ENCODE measurements at regions not wholly inside any gene's neighbourhood (a gene's known extent, or its start where the extent isn't known, plus 50 kb on each side); places are given as distances from the start of the nearest gene placed in this dataset.
"Not testable (repeated sequence)": the region's sequence is repeated elsewhere in the genome, so short reads cannot be mapped to it uniquely, and the experiment has no call there.

- no peaks in the 10 kb centered on the region for H3K9me3 ChIP-seq (ENCODE audit: control insufficient read depth in 2 of 2, insufficient read depth in 1 of 2, low read depth in 1 of 2, low read length in 1 of 2)
- WGBS, 3 donors, result 12 to 52% (median 22%) methylated on average over 4 of the region's 4 CpGs
- H3K27ac ChIP-seq (ENCODE audit: low read depth in 1 of 3, low read length in 2 of 3), result peak overlapping the region in 1 of 3 donors; percentile 7
- peak; percentile 76 for FAIRE-seq
- DNase-seq, result peak; percentile 75 to 76
- H3K4me3 ChIP-seq (ENCODE audit: low read depth in 1 of 3, low read length in 3 of 3), result peak overlapping the region in 1 of 3 donors; percentile 1
- no peaks in the 10 kb centered on the region for H3K36me3 ChIP-seq (ENCODE audit: control insufficient read depth in 3 of 3, insufficient read depth in 2 of 3, low read depth in 1 of 3, low read length in 3 of 3)
- peaks cover 0 to 6% (median 3%) of the 10 kb centered on the region in 3 donors for H3K4me1 ChIP-seq (ENCODE audit: control insufficient read depth in 3 of 3, insufficient read depth in 2 of 3, low read depth in 1 of 3, low read length in 2 of 3)
- H3K27me3 ChIP-seq (ENCODE audit: control insufficient read depth in 3 of 3, insufficient read depth in 3 of 3, low read length in 3 of 3), result no peaks in the 10 kb centered on the region
Measured at GRCh38 chr7:81155654-81156373, 237.0 kb upstream of the SEMA3C start.

DNA sequence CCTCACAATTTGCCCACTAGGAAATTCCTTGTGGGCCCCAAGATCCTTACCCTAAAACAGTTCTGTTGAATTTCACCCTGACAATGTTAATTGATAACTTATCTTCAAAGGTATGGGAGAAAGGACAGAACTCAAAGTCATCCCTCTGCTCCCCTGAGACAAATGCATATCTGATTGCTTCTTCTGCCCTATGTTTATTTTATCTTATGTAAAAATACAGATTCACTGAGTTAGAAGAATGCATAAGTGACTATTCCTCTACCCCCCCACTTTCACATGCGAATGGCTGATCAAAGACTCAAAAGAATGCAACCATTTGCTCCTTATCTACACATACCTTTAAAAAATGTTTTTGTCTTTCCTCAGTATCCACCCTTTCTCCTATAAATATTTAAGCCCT is 235.7 kb upstream of the SEMA3C start:
- Histone ChIP-seq H3K27me3 (ENCODE audit: control insufficient read depth in 3 of 3, insufficient read depth in 3 of 3, low read length in 3 of 3) (no peaks in the 10 kb centered on the region), H3K27ac (ENCODE audit: low read depth in 1 of 3, low read length in 2 of 3) (no peak overlapping the region), H3K9me3 (ENCODE audit: control insufficient read depth in 2 of 2, insufficient read depth in 1 of 2, low read depth in 1 of 2, low read length in 1 of 2) (no peaks in the 10 kb centered on the region), H3K4me1 (ENCODE audit: control insufficient read depth in 3 of 3, insufficient read depth in 2 of 3, low read depth in 1 of 3, low read length in 2 of 3) (peaks cover 0 to 6% (median 3%) of the 10 kb centered on the region in 3 donors), H3K36me3 (ENCODE audit: control insufficient read depth in 3 of 3, insufficient read depth in 2 of 3, low read depth in 1 of 3, low read length in 3 of 3) (no peaks in the 10 kb centered on the region), H3K4me3 (ENCODE audit: low read depth in 1 of 3, low read length in 3 of 3) (no peak overlapping the region)
- WGBS, 3 donors, result 71 to 79% (median 75%) methylated on average over 1 of the region's 1 CpG
- FAIRE-seq, result no peak
- DNase-seq, result no peak

DNA sequence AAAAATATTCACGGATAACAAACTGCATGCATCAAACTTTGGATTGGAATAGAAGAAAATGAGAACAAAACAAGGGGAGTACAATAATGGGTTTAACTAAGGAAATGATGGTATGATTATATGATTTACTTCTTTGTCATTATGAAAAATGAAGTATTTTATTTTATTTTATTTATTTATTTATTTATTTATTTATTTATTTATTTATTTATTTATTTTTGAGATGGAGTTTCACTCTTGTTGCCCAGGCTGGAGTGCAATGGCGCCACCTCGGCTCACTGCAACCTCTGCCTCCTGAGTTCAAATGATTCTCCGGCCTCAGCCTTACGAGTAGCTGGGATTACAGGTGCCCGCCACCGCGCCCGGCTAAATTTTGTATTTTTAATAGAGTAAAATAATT is 234.1 kb upstream of the SEMA3C start:
- not testable (repeated sequence) for DNase-seq; H3K9me3 ChIP-seq (ENCODE audit: control insufficient read depth in 2 of 2, insufficient read depth in 1 of 2, low read depth in 1 of 2, low read length in 1 of 2); H3K27ac ChIP-seq (ENCODE audit: low read depth in 1 of 3, low read length in 2 of 3); H3K4me1 ChIP-seq (ENCODE audit: control insufficient read depth in 3 of 3, insufficient read depth in 2 of 3, low read depth in 1 of 3, low read length in 2 of 3); FAIRE-seq; H3K4me3 ChIP-seq (ENCODE audit: low read depth in 1 of 3, low read length in 3 of 3); H3K27me3 ChIP-seq (ENCODE audit: control insufficient read depth in 3 of 3, insufficient read depth in 3 of 3, low read length in 3 of 3); H3K36me3 ChIP-seq (ENCODE audit: control insufficient read depth in 3 of 3, insufficient read depth in 2 of 3, low read depth in 1 of 3, low read length in 3 of 3)
- WGBS, 3 donors, result 94 to 97% (median 97%) methylated on average over 9 of the region's 9 CpGs

DNA sequence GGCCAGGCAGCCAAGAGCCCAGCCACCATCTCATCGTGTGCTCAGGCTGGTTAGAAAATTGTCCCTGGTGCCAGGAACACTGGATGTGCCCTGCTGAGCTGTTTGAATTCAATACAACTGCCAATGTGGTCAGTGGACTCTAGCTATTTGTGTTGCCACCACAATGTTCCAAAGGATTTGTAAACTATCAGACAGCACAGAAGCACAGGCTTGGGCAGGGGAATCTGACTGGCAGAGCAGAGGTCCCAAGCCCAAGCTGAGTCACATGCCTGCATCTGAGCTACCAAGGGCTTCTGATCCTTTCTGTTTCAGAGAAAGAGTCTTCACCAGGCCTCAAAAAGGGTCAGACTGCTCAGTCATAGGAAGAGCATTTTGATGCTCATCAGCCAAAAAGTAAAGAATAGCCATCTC is 232.1 kb upstream of the SEMA3C start:
- Histone ChIP-seq H3K9me3 (ENCODE audit: control insufficient read depth in 2 of 2, insufficient read depth in 1 of 2, low read depth in 1 of 2, low read length in 1 of 2) (no peaks in the 10 kb centered on the region), H3K27ac (ENCODE audit: low read depth in 1 of 3, low read length in 2 of 3) (no peak overlapping the region), H3K27me3 (ENCODE audit: control insufficient read depth in 3 of 3, insufficient read depth in 3 of 3, low read length in 3 of 3) (no peaks in the 10 kb centered on the region), H3K4me1 (ENCODE audit: control insufficient read depth in 3 of 3, insufficient read depth in 2 of 3, low read depth in 1 of 3, low read length in 2 of 3) (peaks cover 0 to 6% (median 3%) of the 10 kb centered on the region in 3 donors), H3K36me3 (ENCODE audit: control insufficient read depth in 3 of 3, insufficient read depth in 2 of 3, low read depth in 1 of 3, low read length in 3 of 3) (no peaks in the 10 kb centered on the region), H3K4me3 (ENCODE audit: low read depth in 1 of 3, low read length in 3 of 3) (no peak overlapping the region)
- DNase-seq (no peak), FAIRE-seq (no peak)
- WGBS, 3 donors, result 67 to 88% (median 77%) methylated on average over 1 of the region's 1 CpG

- WGBS, 3 donors, result 51 to 82% (median 74%) methylated on average over 2 of the region's 2 CpGs
- H3K4me1 ChIP-seq (ENCODE audit: control insufficient read depth in 3 of 3, insufficient read depth in 2 of 3, low read depth in 1 of 3, low read length in 2 of 3), result no peaks in the 10 kb centered on the region
- no peak overlapping the region for H3K27ac ChIP-seq (ENCODE audit: low read depth in 1 of 3, low read length in 2 of 3)
- no peak overlapping the region for H3K4me3 ChIP-seq (ENCODE audit: low read depth in 1 of 3, low read length in 3 of 3)
- DNase-seq, result no peak
- no peaks in the 10 kb centered on the region for H3K9me3 ChIP-seq (ENCODE audit: control insufficient read depth in 2 of 2, insufficient read depth in 1 of 2, low read depth in 1 of 2, low read length in 1 of 2)
- no peaks in the 10 kb centered on the region for H3K36me3 ChIP-seq (ENCODE audit: control insufficient read depth in 3 of 3, insufficient read depth in 2 of 3, low read depth in 1 of 3, low read length in 3 of 3)
- FAIRE-seq, result no peak
- H3K27me3 ChIP-seq (ENCODE audit: control insufficient read depth in 3 of 3, insufficient read depth in 3 of 3, low read length in 3 of 3), result no peaks in the 10 kb centered on the region
Measured at GRCh38 chr7:81143856-81144255, 225.0 kb upstream of the SEMA3C start.

- not testable (repeated sequence) for FAIRE-seq
Measured at GRCh38 chr7:81141257-81142205, 222.7 kb upstream of the SEMA3C start.

DNA sequence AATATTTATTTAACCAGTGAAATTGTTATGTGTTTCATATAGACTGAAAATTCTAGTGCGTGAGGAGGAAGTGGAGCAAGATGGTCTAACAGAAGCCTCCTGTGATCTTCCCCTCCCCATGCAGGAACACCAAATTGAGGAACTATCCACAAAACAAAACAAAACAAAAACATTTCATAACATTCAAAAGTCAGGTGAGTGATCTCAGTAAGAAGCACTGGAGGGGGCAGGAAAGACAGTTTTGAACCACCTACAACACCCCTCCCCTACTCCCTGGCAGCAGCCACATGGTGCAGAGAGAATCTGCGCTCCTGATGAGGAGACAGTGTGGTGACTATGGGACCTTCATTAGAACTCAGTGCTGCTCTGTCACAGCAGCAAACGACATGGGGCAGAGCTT is 221.9 kb upstream of the SEMA3C start:
- Histone ChIP-seq H3K4me1 (ENCODE audit: control insufficient read depth in 3 of 3, insufficient read depth in 2 of 3, low read depth in 1 of 3, low read length in 2 of 3) (no peaks in the 10 kb centered on the region), H3K4me3 (ENCODE audit: low read depth in 1 of 3, low read length in 3 of 3) (no peak overlapping the region), H3K36me3 (ENCODE audit: control insufficient read depth in 3 of 3, insufficient read depth in 2 of 3, low read depth in 1 of 3, low read length in 3 of 3) (no peaks in the 10 kb centered on the region), H3K9me3 (ENCODE audit: control insufficient read depth in 2 of 2, insufficient read depth in 1 of 2, low read depth in 1 of 2, low read length in 1 of 2) (peaks cover 0 to 3% of the 10 kb centered on the region in 2 donors), H3K27ac (ENCODE audit: low read depth in 1 of 3, low read length in 2 of 3) (peak overlapping the region in 1 of 3 donors; percentile 14), H3K27me3 (ENCODE audit: control insufficient read depth in 3 of 3, insufficient read depth in 3 of 3, low read length in 3 of 3) (no peaks in the 10 kb centered on the region)
- WGBS, 3 donors, result 64 to 72% (median 67%) methylated on average over 3 of the region's 3 CpGs
- no peak for FAIRE-seq
- no peak for DNase-seq

More at GRCh38 chr7:81141257-81142205, 222.7 kb upstream of the SEMA3C start:
- not testable (repeated sequence) for H3K27me3 ChIP-seq (ENCODE audit: control insufficient read depth in 3 of 3, insufficient read depth in 3 of 3, low read length in 3 of 3); DNase-seq; H3K4me1 ChIP-seq (ENCODE audit: control insufficient read depth in 3 of 3, insufficient read depth in 2 of 3, low read depth in 1 of 3, low read length in 2 of 3); H3K4me3 ChIP-seq (ENCODE audit: low read depth in 1 of 3, low read length in 3 of 3); H3K36me3 ChIP-seq (ENCODE audit: control insufficient read depth in 3 of 3, insufficient read depth in 2 of 3, low read depth in 1 of 3, low read length in 3 of 3); H3K9me3 ChIP-seq (ENCODE audit: control insufficient read depth in 2 of 2, insufficient read depth in 1 of 2, low read depth in 1 of 2, low read length in 1 of 2)
- WGBS, 3 donors, result 93 to 98% (median 96%) methylated on average over 39 to 45 of the region's 45 CpGs
- H3K27ac ChIP-seq (ENCODE audit: low read depth in 1 of 3, low read length in 2 of 3), result peak overlapping the region in 1 of 3 donors; percentile 14

GRCh38 chr7:81140252-81140651 is 221.4 kb upstream of the SEMA3C start:
- FAIRE-seq, result no peak
- Histone ChIP-seq H3K4me1 (ENCODE audit: control insufficient read depth in 3 of 3, insufficient read depth in 2 of 3, low read depth in 1 of 3, low read length in 2 of 3) (no peaks in the 10 kb centered on the region), H3K27me3 (ENCODE audit: control insufficient read depth in 3 of 3, insufficient read depth in 3 of 3, low read length in 3 of 3) (no peaks in the 10 kb centered on the region), H3K4me3 (ENCODE audit: low read depth in 1 of 3, low read length in 3 of 3) (no peak overlapping the region), H3K9me3 (ENCODE audit: control insufficient read depth in 2 of 2, insufficient read depth in 1 of 2, low read depth in 1 of 2, low read length in 1 of 2) (peaks cover 0 to 3% of the 10 kb centered on the region in 2 donors), H3K27ac (ENCODE audit: low read depth in 1 of 3, low read length in 2 of 3) (no peak overlapping the region), H3K36me3 (ENCODE audit: control insufficient read depth in 3 of 3, insufficient read depth in 2 of 3, low read depth in 1 of 3, low read length in 3 of 3) (no peaks in the 10 kb centered on the region)
- no peak for DNase-seq
- 43 to 64% (median 59%) methylated on average over 2 of the region's 2 CpGs for WGBS, 3 donors
